B cell (primary cell): ENCODE measurements at regions not wholly inside any gene's neighbourhood (a gene's known extent, or its start where the extent isn't known, plus 50 kb on each side); places are given as distances from the start of the nearest gene placed in this dataset.

ENCODE experiments used
- ATAC-seq: fragments of 200-7000 bp; cut with Tn5 transposase; one replicate; pipeline ENCODE4 v1.10.0; 2021; ENCODE audit warnings: low read depth, mild to moderate bottlenecking, moderate number of reproducible peaks, moderate library complexity
- CTCF ChIA-PET: fragments of 350-600 bp; sonication (Branson Sonifier 250); formaldehyde crosslinking; loops from one replicate; lab custom pipeline; 2021; ENCODE audit warnings: antibody characterized with exemption, inconsistent platforms; lab: Charles Lee
- POLR2A ChIA-PET: fragments of 350-600 bp; sonication (Branson Sonifier 250); formaldehyde crosslinking; loops from one replicate; lab custom pipeline; 2021; ENCODE audit warnings: antibody characterized with exemption; lab: Charles Lee
- DNase-seq: peaks from one replicate; pipeline ENCODE4 v3.0.0; 2013
- H2AFZ ChIP-seq: 2 replicates; pipeline ENCODE4 v1.6.1; 2012; ENCODE audit warnings: mild to moderate bottlenecking, low read depth, low read length; ENCODE audit not compliant: insufficient read depth, poor library complexity, severe bottlenecking
- H3K27ac ChIP-seq, 2 donors: 1 replicate in 1 of 2; 2 replicates in 1 of 2; pipeline ENCODE4 v1.5.1; 2012 to 2013; ENCODE audit warnings: low read length in 2 of 2, mild to moderate bottlenecking in 2 of 2, moderate library complexity in 1 of 2
- H3K27me3 ChIP-seq, 4 experiments: fragments of 200-600 bp in 1 of 4; sonication (generic) in 1 of 4; replicated peaks in 1 of 4; 1 replicate in 2 of 4; 2 replicates in 2 of 4; pipeline versions ENCODE4 v1.6.1 to v1.7.0; 2013 to 2016; ENCODE audit warnings: low read length in 3 of 4, mild to moderate bottlenecking in 2 of 4, mixed read lengths in 1 of 4, moderate library complexity in 1 of 4; ENCODE audit not compliant: insufficient read depth in 4 of 4, control insufficient read depth in 3 of 4; ENCODE audit errors: control extremely low read depth in 1 of 4
- H3K36me3 ChIP-seq, 2 experiments: replicated peaks in 1 of 2; 1 replicate in 1 of 2; 2 replicates in 1 of 2; pipeline versions ENCODE4 v1.6.1 to v1.7.1; 2013; ENCODE audit warnings: low read length in 1 of 2; ENCODE audit not compliant: insufficient read depth in 2 of 2, control insufficient read depth in 1 of 2; ENCODE audit errors: control extremely low read depth in 1 of 2, extremely low read depth in 1 of 2
- H3K4me1 ChIP-seq, 2 donors: fragments of 200-600 bp in 1 of 2; sonication (generic) in 1 of 2; 1 replicate in 1 of 2; 2 replicates in 1 of 2; pipeline versions ENCODE4 v1.5.1 to v1.6.1; 2013 to 2017; ENCODE audit warnings: low read length in 2 of 2; ENCODE audit not compliant: control insufficient read depth in 2 of 2, insufficient read depth in 2 of 2
- H3K4me2 ChIP-seq: replicated peaks from 2 replicates; pipeline ENCODE3; 2012; ENCODE audit warnings: mild to moderate bottlenecking, low read depth, low read length; ENCODE audit not compliant: poor library complexity, severe bottlenecking
- H3K4me3 ChIP-seq, 5 experiments: fragments of 200-600 bp in 1 of 5; sonication (generic) in 1 of 5; 1 replicate in 3 of 5; 2 replicates in 2 of 5; pipeline versions ENCODE4 v1.5.1 to v1.7.0; 2011 to 2016; ENCODE audit warnings: low read length in 4 of 5, mild to moderate bottlenecking in 4 of 5, low read depth in 2 of 5, control low read depth in 1 of 5, moderate library complexity in 1 of 5; ENCODE audit not compliant: insufficient read depth in 1 of 5; ENCODE audit errors: control extremely low read depth in 1 of 5, extremely low read depth in 1 of 5
- H3K79me2 ChIP-seq: fragments of 200-600 bp; sonication (generic); one replicate; pipeline ENCODE4 v1.6.0; 2016; ENCODE audit warnings: low read length; ENCODE audit not compliant: control insufficient read depth, insufficient read depth
- H3K9ac ChIP-seq: fragments of 200-600 bp; sonication (generic); 2 replicates; pipeline ENCODE4 v1.6.1; 2017; ENCODE audit warnings: mild to moderate bottlenecking, low read length, moderate library complexity
- H3K9me3 ChIP-seq, 3 donors: one replicate each; pipeline versions ENCODE4 v1.6.1 to v1.7.1; 2013; ENCODE audit warnings: low read length in 2 of 3; ENCODE audit not compliant: control insufficient read depth in 2 of 3, insufficient read depth in 1 of 3; ENCODE audit errors: control extremely low read depth in 1 of 3
- H4K20me1 ChIP-seq: 2 replicates; pipeline ENCODE4 v1.6.0; 2012; ENCODE audit warnings: mild to moderate bottlenecking, low read length; ENCODE audit not compliant: insufficient read depth, control insufficient read depth, poor library complexity, severe bottlenecking
- H3K27ac Mint-ChIP-seq: one replicate; pipeline ENCODE4 v1.8.0; 2021; ENCODE audit warnings: mixed read lengths
- H3K27me3 Mint-ChIP-seq: one replicate; pipeline ENCODE4 v1.8.0; 2021; ENCODE audit warnings: mixed read lengths
- H3K4me1 Mint-ChIP-seq: one replicate; pipeline ENCODE4 v1.8.0; 2021; ENCODE audit warnings: mixed read lengths
- H3K4me3 Mint-ChIP-seq: one replicate; pipeline ENCODE4 v1.8.0; 2021; ENCODE audit warnings: mixed read lengths
- H3K9me3 Mint-ChIP-seq: one replicate; pipeline ENCODE4 v1.8.0; 2022; ENCODE audit warnings: mixed read lengths; ENCODE audit not compliant: insufficient read depth
- EZH2 ChIP-seq: IDR thresholded peaks from 2 replicates; pipeline ENCODE4 v1.6.1; 2012; ENCODE audit warnings: borderline replicate concordance, low read depth, mild to moderate bottlenecking, moderate library complexity, low read length; ENCODE audit not compliant: insufficient read depth, poor library complexity, severe bottlenecking
- WGBS: methylation state at CpG from one replicate; pipeline ENCODE4 v1.1.5; 2013; ENCODE audit warnings: missing lambda C conversion rate; ENCODE audit not compliant: insufficient coverage; 5-methylcytosine and 5-hydroxymethylcytosine counted together
- intact Hi-C: fragments of 100-400 bp; cut with micrococcal nuclease; formaldehyde crosslinking; loops from one replicate; pipeline ENCODE4 v1.10.0; 2022
- TF ChIP-seq, protein P1 (sequence below): fragments of 200-600 bp; IDR thresholded peaks from one replicate; pipeline ENCODE4 v1.8.0; 2022; ENCODE audit warnings: antibody characterized with exemption, mild to moderate bottlenecking

GRCh38 chr9:94173632-94174031 lies 85.5 kb upstream of the ZNF169 start:
- Histone ChIP-seq H3K4me2 (peak overlapping the region; percentile 62), H3K9ac (no peak overlapping the region), H3K27me3 (no peaks in the 10 kb centered on the region), H3K36me3 (peaks cover 9 to 21% of the 10 kb centered on the region in 2 experiments), H4K20me1 (peaks cover 48% of the 10 kb centered on the region), H3K4me1 (peaks cover 42 to 66% of the 10 kb centered on the region in 2 donors), H3K9me3 (no peaks in the 10 kb centered on the region), H3K4me3 (no peak overlapping the region), H3K27ac (peak overlapping the region in 1 of 2 donors; percentile 49), H2AFZ (no peak overlapping the region), H3K79me2 (peaks cover 87% of the 10 kb centered on the region)
- ChIA-PET CTCF (interaction anchor here (0.7 to 1.5 kb wide), 4 partner anchors 15 to 1283 kb away, joined by 3 to 5 read pairs (median 3); no protein-coding TSS in a partner anchor), POLR2A (no interaction called here)
- no peak for TF ChIP-seq EZH2
- TF ChIP-seq, protein P1, sequence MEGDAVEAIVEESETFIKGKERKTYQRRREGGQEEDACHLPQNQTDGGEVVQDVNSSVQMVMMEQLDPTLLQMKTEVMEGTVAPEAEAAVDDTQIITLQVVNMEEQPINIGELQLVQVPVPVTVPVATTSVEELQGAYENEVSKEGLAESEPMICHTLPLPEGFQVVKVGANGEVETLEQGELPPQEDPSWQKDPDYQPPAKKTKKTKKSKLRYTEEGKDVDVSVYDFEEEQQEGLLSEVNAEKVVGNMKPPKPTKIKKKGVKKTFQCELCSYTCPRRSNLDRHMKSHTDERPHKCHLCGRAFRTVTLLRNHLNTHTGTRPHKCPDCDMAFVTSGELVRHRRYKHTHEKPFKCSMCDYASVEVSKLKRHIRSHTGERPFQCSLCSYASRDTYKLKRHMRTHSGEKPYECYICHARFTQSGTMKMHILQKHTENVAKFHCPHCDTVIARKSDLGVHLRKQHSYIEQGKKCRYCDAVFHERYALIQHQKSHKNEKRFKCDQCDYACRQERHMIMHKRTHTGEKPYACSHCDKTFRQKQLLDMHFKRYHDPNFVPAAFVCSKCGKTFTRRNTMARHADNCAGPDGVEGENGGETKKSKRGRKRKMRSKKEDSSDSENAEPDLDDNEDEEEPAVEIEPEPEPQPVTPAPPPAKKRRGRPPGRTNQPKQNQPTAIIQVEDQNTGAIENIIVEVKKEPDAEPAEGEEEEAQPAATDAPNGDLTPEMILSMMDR: no peak
- Mint-ChIP-seq H3K27me3 (no peaks in the 10 kb centered on the region), H3K4me3 (peak overlapping the region; percentile 38), H3K4me1 (peaks cover 76% of the 10 kb centered on the region), H3K9me3 (no peaks in the 10 kb centered on the region), H3K27ac (peak overlapping the region; percentile 37)
- WGBS: 86% methylated on average over 1 of the region's 3 CpGs
- intact Hi-C loops: loop anchor here (2.0 kb wide), 1 partner anchor 143 kb away; no protein-coding TSS in a partner anchor
- DNase-seq (no peak), ATAC-seq (no peak)

DNA sequence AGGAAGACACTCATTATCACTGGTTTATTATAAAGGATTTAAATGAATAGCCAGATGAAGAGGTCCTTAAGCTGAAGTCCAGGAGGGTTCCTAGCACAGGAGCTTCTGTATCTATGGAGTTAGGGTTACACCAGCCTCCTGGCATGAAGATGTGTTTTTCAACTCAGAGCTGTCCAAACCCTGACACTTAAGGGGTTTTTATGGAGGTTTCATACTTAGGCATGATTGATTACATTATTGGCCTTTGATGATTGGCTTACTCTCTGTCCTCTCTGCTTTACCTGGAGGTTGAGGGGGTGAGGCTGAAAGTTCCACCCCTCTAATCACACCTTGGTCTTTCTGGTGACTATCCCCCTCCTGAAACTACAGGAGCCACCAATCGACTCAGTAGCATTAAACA lies 84.9 kb upstream of the ZNF169 start:
- H3K4me1 Mint-ChIP-seq: peaks cover 75% of the 10 kb centered on the region
- TF ChIP-seq, protein P1: no peak
- TF ChIP-seq EZH2: no peak
- peak overlapping the region; percentile 38 for H3K4me3 Mint-ChIP-seq
- Histone ChIP-seq H3K9me3 (no peaks in the 10 kb centered on the region), H3K4me3 (no peak overlapping the region), H3K27me3 (no peaks in the 10 kb centered on the region), H2AFZ (no peak overlapping the region), H3K4me1 (peaks cover 37 to 63% of the 10 kb centered on the region in 2 donors), H4K20me1 (peaks cover 48% of the 10 kb centered on the region), H3K4me2 (peak overlapping the region; percentile 62), H3K9ac (no peak overlapping the region), H3K79me2 (peaks cover 82% of the 10 kb centered on the region), H3K36me3 (peaks cover 7 to 21% of the 10 kb centered on the region in 2 experiments), H3K27ac (peak overlapping the region in 1 of 2 donors; percentile 50)
- H3K9me3 Mint-ChIP-seq: no peaks in the 10 kb centered on the region
- ChIA-PET POLR2A (no interaction called here), CTCF (interaction anchor here (0.8 to 1.5 kb wide), 4 partner anchors 15 to 111 kb away, joined by 3 to 5 read pairs (median 3); no protein-coding TSS in a partner anchor)
- DNase-seq: no peak
- H3K27me3 Mint-ChIP-seq: no peaks in the 10 kb centered on the region
- WGBS: 60% methylated on average over 1 of the region's 1 CpG
- peak overlapping the region; percentile 37 for H3K27ac Mint-ChIP-seq
- no peak for ATAC-seq
- intact Hi-C loops: loop anchor here (2.0 kb wide), 1 partner anchor 143 kb away; no protein-coding TSS in a partner anchor
